ENCODE measurements at regions not wholly inside any gene's neighbourhood (a gene's known extent, or its start where the extent isn't known, plus 50 kb on each side); places are given as distances from the start of the nearest gene placed in this dataset.
"Not testable (repeated sequence)": the region's sequence is repeated elsewhere in the genome, so short reads cannot be mapped to it uniquely, and the experiment has no call there.

DNA sequence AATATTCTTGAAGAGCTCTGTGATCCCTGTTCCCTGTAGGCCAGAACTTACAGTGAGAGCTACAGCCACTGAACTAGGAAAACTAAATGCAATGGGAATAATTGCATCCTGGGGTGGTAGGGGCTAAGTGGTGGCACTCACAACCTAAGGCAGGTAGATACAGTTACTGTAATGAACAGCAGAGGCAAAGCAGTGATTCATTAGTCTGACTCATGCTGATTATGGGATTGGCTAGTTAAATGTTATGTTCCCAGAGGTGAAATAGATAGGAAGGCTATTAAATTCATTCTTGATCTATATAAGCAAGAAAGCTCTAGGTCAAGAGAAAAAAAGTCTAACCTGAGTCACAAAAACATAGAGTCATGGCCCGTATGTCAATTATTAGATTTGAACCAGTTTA, 173.1 kb upstream of the MALRD1 start:
- no peak for DNase-seq

DNA sequence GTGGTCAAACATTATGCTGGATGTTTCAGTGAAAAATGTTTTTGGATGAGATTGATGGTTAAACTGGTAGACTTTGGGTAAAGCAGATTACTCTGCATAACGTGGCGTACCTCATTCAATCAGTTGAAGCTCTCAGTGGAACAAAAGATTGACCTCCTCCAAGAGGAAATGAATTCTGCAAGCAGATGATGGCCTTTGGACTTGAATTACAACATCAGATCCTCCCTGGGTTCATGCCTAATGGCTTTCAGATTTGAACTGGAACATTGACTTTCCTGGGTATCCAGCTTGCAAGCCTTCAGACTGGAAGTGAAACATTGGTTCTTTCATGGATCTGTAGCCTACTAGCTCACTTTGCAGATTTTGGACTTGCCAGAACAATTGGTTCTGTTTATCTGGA, 169.3 kb upstream of the MALRD1 start:
- DNase-seq: no peak

DNA sequence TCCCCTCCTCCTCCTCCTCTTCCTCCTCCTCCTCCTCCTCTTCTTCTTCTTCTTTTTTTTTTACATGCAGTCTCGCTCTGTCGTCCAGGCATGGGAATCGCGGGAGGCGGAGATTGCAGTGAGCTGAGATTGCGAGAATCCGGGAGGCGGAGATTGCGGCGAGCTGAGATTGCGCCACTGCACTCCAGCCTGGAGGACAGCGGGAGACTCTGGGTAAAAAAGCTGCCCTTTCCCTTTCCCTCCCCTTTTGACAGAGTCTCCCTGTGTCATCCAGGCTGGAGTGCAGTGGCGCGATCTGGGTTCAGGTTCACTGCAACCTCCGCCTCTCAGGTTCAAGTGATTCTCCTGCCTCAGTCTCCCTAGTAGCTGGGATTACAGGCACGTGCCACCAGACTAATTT, 168.1 kb upstream of the MALRD1 start:
- no peak for DNase-seq

DNA sequence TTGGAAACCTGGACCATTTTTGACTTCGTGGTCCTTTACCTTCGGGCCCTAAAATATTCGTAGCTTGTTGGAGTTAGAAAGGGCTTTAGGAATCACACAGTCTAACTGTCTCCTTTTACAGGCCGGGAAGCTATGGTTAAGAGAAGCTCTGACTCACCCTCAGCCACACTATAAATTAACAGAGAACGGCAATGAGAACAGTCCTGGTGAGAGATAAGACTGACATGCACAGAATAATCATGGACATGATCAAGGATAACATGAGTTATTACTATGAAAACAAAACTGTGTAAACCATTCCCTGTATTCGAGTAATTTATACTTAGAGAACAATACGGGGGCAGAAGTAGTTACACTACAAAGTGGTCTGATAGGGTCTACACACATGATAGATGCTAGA, 162.5 kb upstream of the MALRD1 start:
- no peak for DNase-seq

DNA sequence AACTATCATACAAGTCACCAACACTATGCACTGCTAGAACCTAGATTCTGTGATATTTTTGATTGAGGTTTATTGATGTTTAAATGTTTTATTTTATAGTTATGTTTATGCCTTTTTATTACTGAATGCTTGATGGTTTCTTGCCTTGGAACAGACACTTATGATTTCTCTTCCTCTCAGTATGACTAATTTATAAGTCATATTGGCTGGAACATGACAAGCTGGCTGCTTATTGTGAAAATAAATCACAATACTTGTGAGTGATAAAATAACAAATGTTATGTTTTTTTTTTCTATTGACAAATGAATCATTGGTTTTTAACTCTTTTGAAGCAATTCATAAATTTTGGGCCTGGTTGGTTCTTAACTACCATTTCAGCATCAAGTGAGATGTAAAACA, 142.0 kb upstream of the MALRD1 start:
- DNase-seq: no peak

GRCh38 chr10:18917431-18917830, 131.2 kb upstream of the MALRD1 start:
- DNase-seq: not testable (repeated sequence)

DNA sequence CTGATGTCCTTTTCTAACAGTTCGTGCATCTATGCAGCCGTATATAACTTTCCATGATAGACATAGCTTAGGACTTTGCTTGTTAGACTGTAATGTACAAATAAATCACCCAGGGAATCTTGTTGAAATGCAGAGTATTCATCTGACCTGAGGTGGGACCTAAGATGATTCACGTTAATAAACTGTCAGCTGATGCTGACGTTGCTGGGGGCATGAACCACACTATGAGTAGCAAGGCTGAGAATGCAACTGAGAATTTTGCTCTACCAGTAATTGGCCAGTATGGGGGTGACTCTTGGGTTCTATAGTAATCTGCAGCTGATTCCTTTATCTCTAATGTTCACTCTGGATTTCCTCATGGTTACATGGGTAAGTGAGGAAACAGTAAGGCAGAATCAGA, 130.1 kb upstream of the MALRD1 start:
- DNase-seq: no peak

- no peak for DNase-seq
Observed at GRCh38 chr10:18949391-18949790, 99.2 kb upstream of the MALRD1 start.

- DNase-seq: not testable (repeated sequence)
Observed at GRCh38 chr10:18951072-18951823, 97.4 kb upstream of the MALRD1 start.

DNA sequence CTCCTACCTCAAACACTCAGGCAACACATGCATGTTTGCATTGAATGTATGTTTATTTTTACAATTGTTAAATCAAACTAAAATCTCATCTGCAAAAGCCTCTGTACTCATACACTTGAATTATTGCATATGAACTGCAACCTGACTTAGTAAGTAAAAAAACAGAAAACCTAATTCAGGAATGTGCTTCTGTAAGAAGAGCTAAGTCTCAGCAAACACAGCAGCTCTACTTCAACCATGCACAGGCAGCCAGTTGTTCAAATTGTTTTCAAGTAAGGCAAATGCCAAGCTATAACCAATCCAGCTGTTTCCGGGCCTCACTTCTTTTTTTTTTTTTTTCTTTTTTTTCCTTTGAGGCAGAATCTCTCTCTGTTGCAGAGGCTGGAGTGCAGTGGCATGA, 93.5 kb upstream of the MALRD1 start:
- peak; percentile 2 for DNase-seq

GRCh38 chr10:18959369-18959768, 89.2 kb upstream of the MALRD1 start:
- DNase-seq: no peak

- no peak for DNase-seq
Observed at GRCh38 chr10:18960466-18961079, 88.0 kb upstream of the MALRD1 start.

DNA sequence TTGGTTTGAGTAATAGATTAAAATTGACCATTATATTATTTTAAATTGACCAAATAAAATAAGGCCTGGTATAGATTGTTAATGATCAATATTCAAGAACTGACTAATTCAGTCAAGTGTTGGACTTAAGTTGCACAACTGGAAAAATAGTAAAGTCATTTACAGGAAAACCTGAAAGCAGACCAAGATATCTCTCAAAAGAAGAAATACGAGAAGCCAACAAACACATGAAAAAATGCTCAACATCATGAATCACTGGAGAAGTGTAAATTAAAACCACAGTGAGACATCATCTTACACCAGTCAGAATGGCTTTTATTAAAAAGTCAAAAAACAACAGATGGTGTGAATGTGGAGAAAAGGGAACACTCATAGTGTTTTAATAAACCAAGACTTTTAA, 80.4 kb upstream of the MALRD1 start:
- no peak for DNase-seq

DNA sequence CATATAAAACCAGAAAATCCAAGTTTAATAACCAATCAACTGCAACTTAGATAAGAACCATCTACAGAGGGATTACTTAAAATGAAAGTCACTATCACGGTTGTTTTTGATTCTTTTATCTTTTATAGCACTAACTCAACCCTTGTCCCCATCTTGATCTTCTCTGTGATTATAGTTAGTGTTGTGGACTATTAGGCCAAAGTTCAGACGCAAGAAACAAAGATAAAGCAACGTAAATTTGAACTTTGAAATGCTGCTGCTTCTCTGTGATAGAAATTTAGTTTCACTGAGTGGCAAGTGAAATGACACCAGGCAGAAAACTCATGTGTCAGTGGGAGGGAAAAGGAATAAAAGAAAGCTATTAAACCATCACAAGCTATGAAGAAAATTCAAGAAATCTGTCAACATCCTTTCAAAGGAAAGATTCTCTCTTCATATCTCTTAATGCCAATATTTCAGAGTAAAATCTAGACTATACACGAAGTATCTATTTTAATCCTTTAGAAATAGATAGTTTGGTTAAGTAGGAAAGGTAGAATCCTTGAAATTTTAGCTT, 71.8 kb upstream of the MALRD1 start:
- DNase-seq: no peak

GRCh38 chr10:18980089-18980629, 68.4 kb upstream of the MALRD1 start:
- no peak for DNase-seq

GRCh38 chr10:18984531-18984930, 64.1 kb upstream of the MALRD1 start:
- no peak for DNase-seq

DNA sequence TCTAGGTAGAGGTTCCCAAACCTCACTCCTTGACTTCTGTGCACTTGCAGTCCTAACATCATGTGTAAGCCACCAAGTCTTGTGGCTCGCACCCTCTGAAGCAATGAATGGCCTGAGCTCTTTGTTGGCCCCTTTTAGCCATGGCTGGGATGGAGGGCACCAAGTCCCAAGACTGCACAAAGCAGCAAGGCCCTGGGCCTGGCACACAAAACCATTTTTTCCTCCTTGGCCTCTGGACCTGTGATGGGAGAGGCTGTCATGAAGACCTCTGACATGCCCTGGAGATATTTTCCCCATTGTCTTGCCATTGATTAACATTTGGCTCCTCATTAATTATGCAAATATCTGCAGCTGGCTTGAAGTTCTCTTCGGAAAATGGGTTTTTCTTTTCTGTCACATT, 60.3 kb upstream of the MALRD1 start:
- DNase-seq: no peak
